GM18519 (cell line): ENCODE measurements at regions not wholly inside any gene's neighbourhood (a gene's known extent, or its start where the extent isn't known, plus 50 kb on each side); places are given as distances from the start of the nearest gene placed in this dataset.

Experiments used
- ATAC-seq: cut with Tn5 transposase; IDR thresholded peaks from one replicate; pipeline ENCODE4 v1.9.1; 2021; ENCODE audit warnings: mild to moderate bottlenecking, moderate library complexity; ENCODE audit not compliant: unreplicated experiment, low FRiP score

DNA sequence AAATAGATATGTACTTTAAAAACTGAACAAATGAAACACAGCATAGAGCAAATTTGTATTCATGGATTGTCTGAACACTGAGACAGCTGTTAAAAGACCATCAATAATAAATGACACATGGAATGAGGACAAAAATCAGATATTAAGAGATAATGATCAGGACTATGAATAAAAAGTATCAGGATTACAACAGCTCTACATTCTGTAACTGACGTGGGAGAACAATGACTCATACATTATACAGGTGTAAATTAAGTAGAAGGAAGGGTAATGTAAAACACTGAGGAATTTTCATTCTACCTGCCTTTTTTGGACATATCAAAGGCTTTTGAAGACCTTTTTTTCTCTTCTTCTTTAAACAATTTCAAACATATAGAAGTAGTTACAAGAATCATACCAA is 310.9 kb upstream of the ANO3 start:
- ATAC-seq = no peak

DNA sequence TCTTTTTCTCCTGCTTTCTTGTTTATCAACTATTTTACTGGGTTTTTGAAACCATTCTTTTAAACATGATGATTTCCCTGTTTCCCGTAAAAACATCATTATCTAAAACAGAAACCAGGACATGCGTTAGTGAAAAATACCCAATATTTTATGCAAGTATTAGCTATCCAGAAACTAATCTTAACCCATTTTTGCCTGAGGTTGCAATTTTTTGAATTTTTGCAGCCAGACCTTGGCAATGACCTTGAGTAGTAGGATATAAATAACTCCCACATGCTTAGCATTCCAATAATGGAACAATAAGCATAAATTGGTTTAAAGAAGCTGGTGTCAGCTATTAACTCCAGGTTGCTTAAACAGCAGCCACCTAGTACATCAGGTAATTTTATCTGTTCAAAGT is 308.9 kb upstream of the ANO3 start:
- ATAC-seq = no peak

DNA sequence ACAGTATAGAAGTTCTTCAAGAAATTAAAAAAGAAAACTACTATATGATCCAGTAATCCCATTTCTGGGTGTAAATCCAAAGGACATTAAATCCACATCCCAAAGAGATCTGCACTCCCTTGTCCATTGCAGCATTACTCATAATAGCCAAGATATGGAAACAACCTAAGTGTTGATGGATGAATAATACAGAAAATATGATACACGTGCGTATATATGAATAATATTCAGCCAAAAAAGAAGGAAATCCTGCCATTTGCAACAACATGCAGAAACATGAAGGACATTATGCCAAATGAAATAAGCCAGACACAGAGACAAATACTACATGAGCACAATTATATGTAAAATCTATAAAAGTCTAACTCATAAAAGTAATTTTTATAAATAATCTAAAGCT is 306.3 kb upstream of the ANO3 start:
- no peak for ATAC-seq

DNA sequence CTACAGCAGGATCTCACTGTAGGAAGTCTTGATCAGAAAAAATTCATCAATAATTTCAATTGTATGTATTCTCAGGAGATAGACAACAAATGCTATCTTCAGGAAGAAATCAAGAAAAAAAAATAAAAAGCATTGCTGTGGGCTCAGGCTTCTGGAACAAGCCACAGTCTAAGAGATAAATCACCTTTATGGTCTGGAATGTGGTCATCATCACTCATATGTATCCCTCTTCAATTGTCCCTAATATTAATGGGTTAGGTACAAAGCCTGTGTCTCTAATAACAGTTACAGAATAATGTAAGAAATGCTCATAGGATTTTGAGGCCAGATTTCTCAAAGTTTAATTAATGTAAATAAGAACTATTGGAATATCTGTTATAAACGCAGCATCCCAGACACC is 305.9 kb upstream of the ANO3 start:
- no peak for ATAC-seq

DNA sequence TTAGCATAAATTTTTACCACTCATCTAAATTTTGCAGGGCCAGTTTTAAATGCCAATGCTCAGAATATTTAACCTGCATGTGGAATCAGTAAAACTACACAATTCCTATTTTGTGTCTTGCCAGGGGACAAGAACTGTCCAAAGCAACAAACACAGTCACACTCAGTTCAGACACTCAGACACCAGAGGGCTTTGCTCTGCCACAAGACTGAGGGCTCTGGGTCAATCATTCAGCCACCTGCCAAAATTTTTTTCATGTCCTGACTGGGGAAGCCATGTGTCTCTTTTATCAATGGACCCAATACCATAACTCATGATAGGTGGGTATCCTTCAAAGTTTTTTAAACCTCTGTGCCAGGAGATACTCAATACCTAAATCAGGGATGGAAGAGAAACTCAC is 304.0 kb upstream of the ANO3 start:
- ATAC-seq = no peak

DNA sequence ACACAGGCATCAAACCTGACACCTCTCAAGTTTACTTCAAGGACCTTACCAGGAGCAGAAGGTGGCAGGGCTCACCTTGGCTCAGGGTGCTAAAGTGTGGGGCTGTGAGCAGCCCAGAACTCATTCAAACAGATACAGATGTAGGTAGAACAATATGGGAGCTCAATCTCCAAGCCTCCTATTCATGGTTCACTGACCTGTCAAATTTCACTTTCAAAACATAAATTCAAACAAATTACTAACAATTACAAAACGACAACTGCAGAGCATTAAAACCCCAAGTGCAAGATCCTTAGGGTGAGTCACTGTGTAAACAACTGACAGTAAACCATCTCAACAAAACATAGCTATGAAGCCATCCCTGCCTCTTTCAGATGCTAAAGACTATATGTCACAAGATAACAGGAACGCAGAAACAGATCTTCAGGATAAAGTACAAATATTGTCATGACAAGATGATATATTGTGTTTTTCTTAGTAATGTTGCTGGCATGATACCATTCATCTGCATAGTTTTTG is 303.5 kb upstream of the ANO3 start:
- no peak for ATAC-seq

DNA sequence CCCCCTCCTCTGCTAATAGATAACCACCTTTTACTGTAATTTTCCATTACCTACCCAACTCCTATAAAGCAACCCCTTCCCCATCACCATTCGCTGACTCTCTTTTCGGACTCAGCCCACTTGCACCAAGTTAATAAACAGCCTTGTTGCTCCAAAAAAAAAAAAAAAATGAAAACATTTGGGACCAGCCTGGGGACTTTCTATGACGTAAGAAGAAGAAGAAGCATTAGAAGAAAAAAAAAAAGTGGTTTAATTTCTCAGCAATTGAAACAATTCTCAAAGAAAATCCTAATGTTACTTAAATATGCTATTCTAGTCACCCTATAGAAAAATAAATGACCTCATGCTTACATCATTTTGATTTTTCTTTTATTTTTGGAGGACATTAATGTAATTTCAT is 301.5 kb upstream of the ANO3 start:
- no peak for ATAC-seq

DNA sequence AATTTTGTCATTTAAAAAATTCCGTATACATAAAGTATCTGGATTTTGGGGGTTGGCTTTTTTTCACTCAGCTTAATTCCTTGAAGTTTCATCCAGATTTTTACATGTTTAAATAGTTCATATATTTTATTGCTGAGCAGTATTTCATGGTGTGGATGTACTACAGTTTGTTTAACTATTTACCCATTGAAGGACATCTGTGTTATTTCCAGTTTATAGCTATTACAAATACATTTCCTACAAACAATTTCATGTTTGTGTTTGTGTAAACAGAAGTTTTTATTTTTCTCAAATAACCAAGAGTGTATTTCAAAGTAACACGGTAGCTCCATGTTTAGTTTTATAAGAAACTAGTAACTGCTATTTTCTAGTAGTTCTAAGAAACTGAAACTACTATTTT is 299.7 kb upstream of the ANO3 start:
- ATAC-seq = no peak

DNA sequence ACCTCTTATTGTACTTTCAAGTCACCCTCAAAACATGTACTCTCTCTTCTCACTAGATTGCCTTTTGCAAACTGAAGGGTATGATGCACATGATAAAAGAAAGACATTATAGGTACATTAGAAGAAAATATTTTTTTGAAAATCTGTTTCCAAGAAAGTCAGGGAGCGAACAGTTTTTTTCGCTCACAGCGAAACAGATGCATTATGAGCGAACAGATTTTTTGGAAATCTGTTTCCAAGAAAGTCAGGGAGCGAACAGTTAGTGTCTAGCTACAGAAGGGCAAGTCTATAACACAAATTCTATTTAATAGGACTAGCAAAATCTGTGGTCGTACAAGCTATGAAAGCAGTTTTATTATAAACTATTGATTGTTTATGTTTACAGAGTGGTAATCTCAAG is 296.2 kb upstream of the ANO3 start:
- ATAC-seq = no peak

DNA sequence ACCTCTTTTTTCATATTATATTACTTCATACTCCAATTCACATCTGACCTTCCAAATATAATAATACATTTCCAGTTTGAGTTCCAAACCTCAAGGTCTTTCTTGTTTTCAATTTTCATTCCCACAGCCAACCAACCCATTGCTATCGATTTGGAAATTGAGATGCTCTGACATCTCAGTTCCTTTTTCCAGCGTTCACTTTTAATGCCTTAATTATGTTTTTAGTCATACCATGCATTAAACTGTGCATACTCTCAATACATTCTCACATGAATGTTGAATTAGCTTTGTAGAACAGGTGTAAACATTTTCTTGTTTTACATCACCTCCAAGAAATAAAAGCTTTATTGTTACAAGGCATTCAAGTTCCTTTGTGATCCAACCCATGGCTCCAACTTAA is 294.2 kb upstream of the ANO3 start:
- ATAC-seq = no peak

DNA sequence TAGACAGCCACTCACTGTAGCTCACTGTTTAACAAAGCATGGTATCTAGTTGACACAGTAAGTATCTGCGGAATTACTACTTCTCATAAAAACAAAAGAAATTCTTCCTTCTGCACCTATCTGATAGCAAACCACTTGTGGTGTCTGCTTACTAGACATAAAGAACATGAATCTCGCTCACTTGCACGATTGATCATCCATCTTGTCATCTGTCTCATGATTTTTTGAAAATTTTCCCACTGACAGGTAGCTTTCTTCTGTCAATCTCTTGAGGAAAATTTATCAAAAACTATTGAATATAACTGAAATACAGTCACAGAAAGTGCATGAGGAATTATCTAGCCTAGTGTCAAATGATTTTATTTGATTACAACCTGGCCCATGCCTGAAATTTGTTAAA is 291.6 kb upstream of the ANO3 start:
- ATAC-seq = no peak

DNA sequence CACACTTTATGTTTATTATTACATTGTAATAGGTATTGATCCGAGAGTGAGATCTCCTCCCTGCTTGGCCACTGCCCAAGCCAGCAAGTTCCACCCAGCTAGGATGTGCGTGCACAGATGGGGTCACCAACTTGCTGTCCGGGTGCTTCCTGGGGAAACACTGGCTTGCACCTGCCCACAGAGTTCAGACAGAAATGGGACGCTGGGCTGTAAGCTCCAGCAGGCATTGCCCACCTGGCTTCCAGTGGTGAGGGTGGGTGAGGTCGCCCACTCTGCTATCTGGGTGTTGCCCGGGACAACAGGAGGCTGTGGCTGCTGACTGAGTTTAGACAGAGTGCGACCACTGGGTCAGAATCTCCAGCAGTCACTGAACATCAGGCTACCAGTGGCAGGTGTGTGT is 289.8 kb upstream of the ANO3 start:
- no peak for ATAC-seq

DNA sequence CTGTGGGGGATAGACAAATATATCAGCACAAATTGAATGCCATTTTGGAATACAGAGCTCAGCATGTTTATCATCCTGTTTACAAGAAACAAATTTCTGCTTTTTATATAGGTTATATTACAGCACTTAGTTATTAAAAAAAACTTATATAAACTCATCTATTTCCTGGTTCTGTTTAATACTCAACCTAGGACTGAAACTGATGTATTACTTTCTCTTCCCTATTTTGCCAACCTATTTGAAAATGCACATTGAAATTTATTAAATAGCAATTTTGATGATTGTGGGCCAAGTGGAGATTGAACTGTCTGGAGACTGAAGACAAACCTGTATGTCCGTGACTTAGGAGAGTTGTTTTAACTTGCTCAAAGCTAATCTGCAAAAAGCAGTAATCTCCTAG is 288.3 kb upstream of the ANO3 start:
- peak; percentile 53 for ATAC-seq

DNA sequence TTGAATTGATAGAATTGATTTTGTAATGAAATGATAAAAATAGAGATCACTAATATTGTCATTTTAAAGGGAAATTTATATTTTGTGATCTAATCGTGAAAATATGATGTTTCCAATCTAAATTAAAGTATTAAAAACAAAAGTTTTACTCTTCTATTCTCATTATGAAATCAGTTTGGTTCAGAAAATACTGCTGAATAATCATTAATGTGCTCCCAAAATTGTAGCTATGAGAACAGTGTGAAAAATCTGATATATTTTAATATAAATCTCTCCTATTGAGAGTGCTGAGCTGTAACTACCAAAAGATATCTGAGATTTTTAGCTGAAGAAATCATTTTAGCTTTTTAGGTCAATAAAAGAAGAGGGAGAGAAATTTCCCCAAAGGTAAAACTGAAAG is 287.5 kb upstream of the ANO3 start:
- no peak for ATAC-seq

DNA sequence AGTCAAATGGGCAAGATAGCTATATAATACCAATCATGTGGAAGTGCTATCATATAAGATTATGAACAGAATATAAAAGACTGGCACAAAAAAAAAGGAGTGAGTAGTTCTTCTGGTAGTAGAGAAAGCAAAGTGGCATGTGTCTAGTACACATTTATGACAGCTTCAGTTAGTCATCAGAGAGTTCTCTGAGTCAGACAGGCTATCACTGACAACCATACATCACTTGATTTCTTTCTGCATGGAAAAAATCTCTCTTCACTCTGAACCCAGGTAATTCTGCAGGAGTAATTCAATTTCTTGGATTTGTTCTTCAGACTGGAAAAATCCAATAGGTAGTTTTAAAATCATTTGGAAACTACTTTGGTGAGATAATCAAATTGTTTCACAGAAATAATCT is 286.8 kb upstream of the ANO3 start:
- no peak for ATAC-seq

DNA sequence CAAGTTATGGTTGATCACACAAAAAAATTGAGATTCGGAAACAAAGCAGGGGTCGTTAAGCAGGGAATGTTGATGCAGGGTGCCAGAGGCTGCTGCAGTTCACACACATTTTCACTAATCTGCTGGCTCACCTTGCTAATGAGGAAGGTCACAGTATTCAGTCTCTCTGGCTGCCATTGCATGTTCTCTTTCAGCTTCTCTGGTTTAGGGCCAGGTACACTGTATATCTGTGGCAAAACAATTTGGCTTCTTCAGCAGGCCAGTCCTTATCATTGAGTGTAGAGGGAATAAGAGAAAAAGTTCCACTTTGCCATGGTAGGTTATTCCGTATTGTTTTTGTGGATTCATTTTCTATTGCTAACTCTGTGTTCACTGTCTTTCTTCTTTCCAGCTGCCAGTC is 283.7 kb upstream of the ANO3 start:
- ATAC-seq = no peak

DNA sequence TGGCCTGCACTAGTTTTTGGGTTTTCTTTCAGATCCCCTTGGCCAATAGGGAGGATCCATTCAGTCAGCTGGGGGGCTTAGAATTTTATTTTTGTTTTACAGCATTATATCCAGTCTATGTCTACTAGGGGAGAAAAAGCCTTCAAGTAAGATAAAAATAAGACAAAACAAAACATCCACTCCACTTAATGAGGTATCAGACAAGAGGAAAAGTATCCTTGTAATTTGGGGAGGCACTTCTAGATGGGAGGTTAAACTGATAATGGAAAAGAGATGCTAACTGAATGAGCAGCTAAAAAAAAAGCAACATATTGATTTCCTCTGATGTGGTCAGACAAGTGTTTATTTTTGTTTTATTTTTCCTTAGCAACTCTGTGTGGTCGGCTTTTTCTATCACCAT is 278.0 kb upstream of the ANO3 start:
- ATAC-seq = no peak

DNA sequence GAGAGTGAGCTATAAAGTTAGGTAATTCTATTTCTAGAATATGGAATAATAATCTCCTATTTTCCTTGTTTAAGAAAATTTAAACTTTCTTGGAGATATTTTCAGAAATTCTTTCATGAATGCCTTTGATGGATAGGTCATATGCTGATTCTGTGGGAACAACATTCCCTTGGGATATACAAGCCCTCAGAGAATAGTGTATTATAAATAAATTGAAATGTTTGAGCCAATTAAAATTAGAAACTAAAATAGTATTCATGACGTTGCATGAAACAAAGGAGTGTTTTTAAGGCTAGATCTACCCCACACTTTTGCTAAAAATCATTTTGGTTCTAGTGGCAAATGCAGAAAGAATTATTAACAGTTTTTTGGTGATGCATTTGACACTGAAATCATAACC is 269.3 kb upstream of the ANO3 start:
- no peak for ATAC-seq

DNA sequence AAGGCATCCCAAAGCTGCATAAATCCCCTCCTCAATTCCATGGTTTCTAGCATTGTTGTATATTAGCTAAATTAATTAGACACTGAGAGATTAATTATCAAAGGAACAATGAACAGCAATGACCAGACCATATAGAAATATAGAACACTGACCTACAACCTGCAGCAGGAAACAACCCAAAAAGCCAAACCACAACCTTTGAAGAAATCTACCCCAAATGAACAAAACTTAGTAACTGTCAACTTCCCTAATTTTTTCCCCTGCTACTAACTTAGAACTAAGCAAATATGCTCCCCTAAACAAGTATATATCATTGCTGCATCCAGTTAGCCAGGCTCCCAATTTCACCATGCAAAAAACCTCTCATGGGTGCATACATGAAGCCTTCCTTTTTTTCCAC is 268.0 kb upstream of the ANO3 start:
- ATAC-seq = no peak

DNA sequence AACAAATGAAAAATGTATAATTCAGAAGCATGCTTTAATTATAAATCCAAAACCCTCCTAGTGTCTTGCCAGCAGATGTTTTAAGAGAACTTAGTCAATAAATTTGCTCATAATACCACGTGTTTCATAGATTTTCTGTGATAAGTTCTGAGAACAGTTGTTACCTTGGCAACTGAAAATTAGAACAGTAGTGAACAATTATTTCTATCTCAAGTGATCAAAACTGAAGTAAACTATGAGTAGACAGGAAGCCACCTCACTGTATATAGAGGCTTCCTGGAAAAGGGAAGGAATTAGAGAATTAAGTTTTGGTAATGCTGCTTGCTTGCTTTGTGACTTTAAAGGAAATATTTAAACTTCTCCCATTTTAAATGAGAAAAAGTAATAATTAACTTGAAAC is 266.0 kb upstream of the ANO3 start:
- ATAC-seq = no peak

DNA sequence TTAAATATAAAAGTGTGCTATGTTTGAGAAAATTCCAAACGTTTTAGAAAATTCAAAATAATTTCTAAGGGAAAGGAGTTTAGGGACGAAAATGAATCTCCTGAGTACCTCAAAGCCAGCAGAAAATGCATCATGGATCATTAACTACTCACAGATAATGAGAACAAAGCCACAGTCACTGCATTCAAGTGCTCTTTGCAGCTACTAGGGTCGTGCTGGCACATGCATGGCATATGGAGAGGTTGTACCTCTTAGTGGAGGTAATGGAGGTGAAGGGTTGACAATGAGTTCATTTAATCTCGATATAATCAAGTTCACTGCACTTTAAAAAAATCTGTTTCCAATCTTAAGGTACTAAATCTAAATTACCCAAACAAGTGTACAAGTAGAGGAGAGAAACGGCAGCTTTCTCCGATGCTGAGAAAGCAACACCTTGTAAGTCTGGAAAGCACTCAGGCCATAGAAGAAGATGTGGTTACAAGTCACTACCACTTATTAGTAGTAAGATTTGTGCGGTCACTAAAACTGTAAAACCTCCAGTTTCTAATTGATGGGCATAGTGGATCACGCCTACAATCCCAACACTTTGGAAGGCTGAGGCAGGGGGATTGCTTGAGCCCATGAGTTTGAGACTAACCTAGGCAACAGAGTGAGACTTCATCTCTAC is 261.1 kb upstream of the ANO3 start:
- ATAC-seq = no peak

DNA sequence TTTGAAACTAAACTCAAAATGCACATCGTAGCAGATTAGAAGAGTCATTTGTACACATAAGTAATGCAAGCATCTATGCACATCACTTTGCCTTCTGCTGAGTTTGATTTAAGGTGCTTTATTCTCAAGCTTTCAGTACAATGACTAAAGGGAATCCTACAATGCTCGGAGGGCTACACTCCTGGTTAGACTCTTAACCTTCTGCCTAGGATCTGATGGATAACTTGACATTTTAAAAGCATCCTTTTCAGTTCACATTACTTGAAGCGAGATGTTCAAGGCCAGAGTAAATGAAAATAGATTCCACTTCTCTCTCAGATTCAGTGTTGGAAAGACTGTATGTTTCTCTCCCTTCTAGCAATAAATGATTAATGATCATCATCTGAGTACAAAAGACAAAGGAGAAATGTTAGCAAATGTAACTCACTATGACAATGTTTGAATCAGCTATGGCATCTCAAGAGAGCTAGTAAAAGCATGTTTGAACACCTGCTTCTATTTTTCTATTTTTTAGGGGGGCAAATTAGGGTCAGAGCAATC is 259.2 kb upstream of the ANO3 start:
- ATAC-seq = no peak

DNA sequence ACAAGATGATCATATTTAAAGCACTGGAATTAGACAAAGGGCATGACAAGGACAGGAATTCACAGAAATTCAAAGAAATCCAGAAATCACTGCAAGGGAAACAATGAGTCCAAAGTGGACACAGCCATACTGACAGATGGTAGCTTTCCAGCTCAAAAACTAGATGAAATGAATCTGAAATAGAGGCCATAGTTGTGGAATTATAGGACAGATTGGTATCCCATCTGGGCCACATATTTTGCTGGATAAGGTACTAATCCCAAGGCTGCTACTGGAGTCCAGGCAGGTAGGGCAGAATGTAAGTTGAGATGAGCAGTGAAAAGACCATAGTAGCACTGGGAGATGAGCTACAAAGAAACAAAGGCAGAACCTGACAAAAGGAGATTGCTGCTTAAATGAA is 258.3 kb upstream of the ANO3 start:
- no peak for ATAC-seq
